CD4-positive, alpha-beta memory T cell (primary cell): ENCODE measurements at regions not wholly inside any gene's neighbourhood (a gene's known extent, or its start where the extent isn't known, plus 50 kb on each side); places are given as distances from the start of the nearest gene placed in this dataset.
A peak's percentile ranks its signal among the peaks of the same experiment; 100 is the strongest.
"Not testable (repeated sequence)": the region's sequence is repeated elsewhere in the genome, so short reads cannot be mapped to it uniquely, and the experiment has no call there.

ENCODE experiments used
- CTCF ChIA-PET: fragments of 350-600 bp; sonication (Branson Sonifier 250); formaldehyde crosslinking; loops from one replicate; lab custom pipeline; 2021; ENCODE audit warnings: inconsistent platforms; ENCODE audit not compliant: partially characterized antibody; lab: Charles Lee
- POLR2A ChIA-PET: fragments of 350-600 bp; sonication (Branson Sonifier 250); formaldehyde crosslinking; loops from one replicate; lab custom pipeline; 2021; ENCODE audit not compliant: partially characterized antibody; lab: Charles Lee
- DNase-seq, 5 donors: peaks; one replicate each; pipeline versions ENCODE4 v3.0.0 to v3.0.0-alpha.2; 2020 to 2022; ENCODE audit warnings: mixed read lengths in 1 of 5
- H3K27ac ChIP-seq: one replicate; pipeline ENCODE4 v1.7.0; 2013; ENCODE audit warnings: low read depth, low read length
- H3K27me3 ChIP-seq: 2 replicates; pipeline ENCODE4 v1.7.0; 2013; ENCODE audit warnings: mild to moderate bottlenecking, low read length, moderate library complexity; ENCODE audit not compliant: insufficient read depth
- H3K36me3 ChIP-seq: 2 replicates; pipeline ENCODE4 v1.7.0; 2013; ENCODE audit warnings: mild to moderate bottlenecking, low read length, moderate library complexity; ENCODE audit not compliant: insufficient read depth
- H3K4me1 ChIP-seq: 2 replicates; pipeline ENCODE4 v1.7.0; 2013; ENCODE audit warnings: mild to moderate bottlenecking, low read length, moderate library complexity; ENCODE audit not compliant: insufficient read depth
- H3K4me3 ChIP-seq, 2 donors: one replicate each; pipeline ENCODE4 v1.7.0; 2013; ENCODE audit warnings: low read length in 2 of 2, mild to moderate bottlenecking in 1 of 2
- H3K9me3 ChIP-seq, 2 donors: one replicate each; pipeline ENCODE4 v1.7.0; 2013; ENCODE audit warnings: low read length in 2 of 2, control low read depth in 1 of 2; ENCODE audit not compliant: control insufficient read depth in 1 of 2
- H3K27ac Mint-ChIP-seq, 7 donors: one replicate each; pipeline ENCODE4 v1.8.0; 2020 to 2021; ENCODE audit warnings: mixed read lengths in 7 of 7, mild to moderate bottlenecking in 6 of 7, inconsistent platforms in 3 of 7, moderate library complexity in 3 of 7
- H3K27me3 Mint-ChIP-seq, 2 donors: one replicate each; pipeline ENCODE4 v1.8.0; 2020 to 2021; ENCODE audit warnings: mixed read lengths in 2 of 2
- H3K36me3 Mint-ChIP-seq, 2 donors: one replicate each; pipeline ENCODE4 v1.8.0; 2020 to 2021; ENCODE audit warnings: mixed read lengths in 2 of 2, inconsistent platforms in 1 of 2, mild to moderate bottlenecking in 1 of 2
- H3K4me1 Mint-ChIP-seq, 4 donors: one replicate each; pipeline ENCODE4 v1.8.0; 2020 to 2021; ENCODE audit warnings: mixed read lengths in 4 of 4, mild to moderate bottlenecking in 1 of 4
- H3K4me3 Mint-ChIP-seq, 8 donors: one replicate each; pipeline ENCODE4 v1.8.0; 2020 to 2021; ENCODE audit warnings: mixed read lengths in 8 of 8, mild to moderate bottlenecking in 7 of 8, moderate library complexity in 6 of 8, inconsistent platforms in 3 of 8
- H3K9me3 Mint-ChIP-seq, 8 donors: one replicate each; pipeline ENCODE4 v1.8.0; 2020 to 2021; ENCODE audit warnings: mixed read lengths in 8 of 8, mild to moderate bottlenecking in 5 of 8, inconsistent platforms in 3 of 8, moderate library complexity in 1 of 8
- intact Hi-C: fragments of 100-400 bp; cut with micrococcal nuclease; formaldehyde crosslinking; loops from one replicate; pipeline ENCODE4 v1.15.1; 2023

- Mint-ChIP-seq H3K9me3 (no peaks in the 10 kb centered on the region), H3K36me3 (no peaks in the 10 kb centered on the region), H3K27ac (no peak overlapping the region), H3K27me3 (peaks cover 0 to 3% of the 10 kb centered on the region in 2 donors), H3K4me1 (no peaks in the 10 kb centered on the region), H3K4me3 (no peak overlapping the region)
- DNase-seq: no peak
- Histone ChIP-seq H3K4me1 (no peaks in the 10 kb centered on the region), H3K27ac (no peak overlapping the region), H3K36me3 (no peaks in the 10 kb centered on the region), H3K9me3 (no peaks in the 10 kb centered on the region), H3K4me3 (no peak overlapping the region), H3K27me3 (no peaks in the 10 kb centered on the region)
- POLR2A ChIA-PET: no interaction called here
- CTCF ChIA-PET: no interaction called here
- intact Hi-C loops: no loop called here
These were observed 151.6 kb downstream of the SEC23A start for GRCh38 chr14:38951451-38951850.

DNA sequence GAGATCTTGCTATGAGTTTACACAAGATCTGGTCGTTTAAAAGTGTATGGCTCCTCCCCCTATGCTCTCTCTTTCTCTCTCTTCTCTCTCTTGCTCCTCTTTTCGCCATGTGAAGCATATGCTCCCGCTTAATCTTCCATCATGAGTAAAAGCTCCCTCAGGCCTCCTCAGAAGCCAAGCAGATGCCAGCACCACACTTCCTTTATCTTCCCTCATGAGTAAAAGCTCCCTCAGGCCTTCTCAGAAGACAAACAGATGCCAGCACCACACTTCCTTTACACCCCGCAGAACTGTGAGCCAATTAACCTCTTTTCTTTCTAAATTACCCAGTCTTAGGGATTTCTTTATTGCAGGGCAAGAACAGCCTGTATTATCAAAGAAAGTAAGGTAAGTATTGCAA lies 152.4 kb downstream of the SEC23A start:
- CTCF ChIA-PET: no interaction called here

GRCh38 chr14:38948576-38948975 lies 154.5 kb downstream of the SEC23A start:
- Mint-ChIP-seq H3K9me3 (peaks cover 0 to under 1% (median 0%) of the 10 kb centered on the region in 8 donors), H3K36me3 (no peaks in the 10 kb centered on the region), H3K27ac (no peak overlapping the region), H3K4me3 (no peak overlapping the region), H3K4me1 (no peaks in the 10 kb centered on the region), H3K27me3 (peaks cover 0 to 2% of the 10 kb centered on the region in 2 donors)
- intact Hi-C loops: no loop called here
- no peaks in the 10 kb centered on the region for H3K36me3 ChIP-seq
- H3K9me3 ChIP-seq: no peaks in the 10 kb centered on the region
- no peak overlapping the region for H3K27ac ChIP-seq
- no peak overlapping the region for H3K4me3 ChIP-seq
- DNase-seq: no peak
- no peaks in the 10 kb centered on the region for H3K4me1 ChIP-seq
- POLR2A ChIA-PET: no interaction called here
- CTCF ChIA-PET: no interaction called here
- H3K27me3 ChIP-seq: no peaks in the 10 kb centered on the region

More for the DNA sequence above, 152.4 kb downstream of the SEC23A start:
- intact Hi-C loops: no loop called here
- H3K27ac ChIP-seq: no peak overlapping the region
- H3K27me3 ChIP-seq: no peaks in the 10 kb centered on the region
- Mint-ChIP-seq H3K27me3 (peaks cover 0 to 5% of the 10 kb centered on the region in 2 donors), H3K27ac (no peak overlapping the region), H3K9me3 (no peaks in the 10 kb centered on the region), H3K4me1 (no peaks in the 10 kb centered on the region), H3K4me3 (no peak overlapping the region), H3K36me3 (no peaks in the 10 kb centered on the region)
- POLR2A ChIA-PET: no interaction called here
- no peak overlapping the region for H3K4me3 ChIP-seq
- no peaks in the 10 kb centered on the region for H3K4me1 ChIP-seq
- DNase-seq: no peak
- H3K36me3 ChIP-seq: no peaks in the 10 kb centered on the region
- H3K9me3 ChIP-seq: no peaks in the 10 kb centered on the region

GRCh38 chr14:38948171-38948570 lies 154.9 kb downstream of the SEC23A start:
- no peaks in the 10 kb centered on the region for H3K36me3 Mint-ChIP-seq
- no peaks in the 10 kb centered on the region for H3K4me1 Mint-ChIP-seq
- no peak overlapping the region for H3K27ac ChIP-seq
- DNase-seq: no peak
- peaks cover 0 to 2% of the 10 kb centered on the region in 2 donors for H3K27me3 Mint-ChIP-seq
- no peaks in the 10 kb centered on the region for H3K4me1 ChIP-seq
- no peaks in the 10 kb centered on the region for H3K27me3 ChIP-seq
- H3K4me3 ChIP-seq: no peak overlapping the region
- POLR2A ChIA-PET: no interaction called here
- H3K9me3 Mint-ChIP-seq: peaks cover 0 to 3% (median 0%) of the 10 kb centered on the region in 8 donors
- no peak overlapping the region for H3K27ac Mint-ChIP-seq
- no peaks in the 10 kb centered on the region for H3K9me3 ChIP-seq
- H3K36me3 ChIP-seq: no peaks in the 10 kb centered on the region
- intact Hi-C loops: no loop called here
- CTCF ChIA-PET: no interaction called here
- no peak overlapping the region for H3K4me3 Mint-ChIP-seq

- no peak overlapping the region for H3K27ac ChIP-seq
- no peaks in the 10 kb centered on the region for H3K36me3 ChIP-seq
- H3K4me1 Mint-ChIP-seq: no peaks in the 10 kb centered on the region
- peaks cover 0 to 2% of the 10 kb centered on the region in 2 donors for H3K27me3 Mint-ChIP-seq
- H3K4me3 ChIP-seq: no peak overlapping the region
- H3K36me3 Mint-ChIP-seq: no peaks in the 10 kb centered on the region
- POLR2A ChIA-PET: no interaction called here
- H3K27me3 ChIP-seq: no peaks in the 10 kb centered on the region
- CTCF ChIA-PET: no interaction called here
- no peak for DNase-seq
- H3K4me1 ChIP-seq: no peaks in the 10 kb centered on the region
- H3K9me3 Mint-ChIP-seq: peaks cover 0 to 3% (median 0%) of the 10 kb centered on the region in 8 donors
- H3K27ac Mint-ChIP-seq: no peak overlapping the region
- H3K4me3 Mint-ChIP-seq: peak overlapping the region in 1 of 8 donors; percentile 41
- no peaks in the 10 kb centered on the region for H3K9me3 ChIP-seq
- intact Hi-C loops: no loop called here
These were observed 155.7 kb downstream of the SEC23A start for GRCh38 chr14:38947343-38947742.

DNA sequence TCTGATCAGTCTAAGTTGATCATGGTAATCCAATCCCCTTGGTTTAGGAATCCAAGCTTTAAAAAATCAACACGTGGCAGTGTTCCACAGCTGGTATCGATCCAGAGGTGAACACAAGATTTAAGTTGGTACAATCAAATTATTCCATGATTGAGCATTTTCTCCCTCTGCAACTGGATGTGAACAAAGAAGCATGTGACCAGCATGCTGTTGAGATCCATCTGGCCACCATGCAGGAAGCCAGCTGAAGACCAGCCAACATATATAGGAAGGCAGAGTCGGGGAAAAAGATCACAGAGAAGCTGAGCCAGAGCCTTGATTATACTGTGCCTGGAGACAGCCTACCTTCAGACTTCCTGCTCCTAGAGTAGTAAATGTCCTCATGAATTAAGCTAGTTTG lies 158.3 kb downstream of the SEC23A start:
- ChIA-PET POLR2A (no interaction called here), CTCF (no interaction called here)
- H3K27ac Mint-ChIP-seq: no peak overlapping the region

DNA sequence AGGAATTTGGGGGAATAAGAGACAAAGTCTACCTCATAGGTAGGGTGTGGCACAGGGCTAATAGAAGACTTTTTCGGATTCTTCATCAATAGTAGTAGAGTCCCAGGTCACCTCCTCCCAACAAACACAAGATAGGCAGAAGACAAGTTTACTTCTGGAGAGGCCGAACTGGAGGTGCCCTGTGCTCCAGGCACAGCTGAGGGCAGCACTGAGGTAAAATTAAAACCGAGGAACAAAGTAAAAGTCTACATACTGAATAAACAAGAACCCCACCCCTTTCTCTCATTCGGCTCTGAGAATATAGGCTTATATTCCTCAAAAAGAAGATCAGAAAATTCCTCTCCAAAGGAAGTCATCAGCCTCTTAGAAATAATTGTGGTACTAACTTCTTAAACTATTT lies 161.5 kb downstream of the SEC23A start:
- H3K36me3 Mint-ChIP-seq: no peaks in the 10 kb centered on the region
- no peak overlapping the region for H3K27ac Mint-ChIP-seq
- intact Hi-C loops: no loop called here
- Histone ChIP-seq H3K36me3 (no peaks in the 10 kb centered on the region), H3K27ac (no peak overlapping the region), H3K4me3 (no peak overlapping the region), H3K4me1 (no peaks in the 10 kb centered on the region), H3K9me3 (no peaks in the 10 kb centered on the region), H3K27me3 (no peaks in the 10 kb centered on the region)
- H3K4me1 Mint-ChIP-seq: peaks cover 0 to 1% (median 0%) of the 10 kb centered on the region in 4 donors
- ChIA-PET CTCF (no interaction called here), POLR2A (no interaction called here)
- H3K27me3 Mint-ChIP-seq: peaks cover 0 to 2% of the 10 kb centered on the region in 2 donors
- peaks cover 0 to 6% (median 0%) of the 10 kb centered on the region in 8 donors for H3K9me3 Mint-ChIP-seq
- no peak overlapping the region for H3K4me3 Mint-ChIP-seq
- DNase-seq: no peak

More for the DNA sequence above, 158.3 kb downstream of the SEC23A start:
- Histone ChIP-seq H3K4me1 (no peaks in the 10 kb centered on the region), H3K36me3 (no peaks in the 10 kb centered on the region), H3K27ac (no peak overlapping the region), H3K9me3 (no peaks in the 10 kb centered on the region), H3K27me3 (no peaks in the 10 kb centered on the region), H3K4me3 (no peak overlapping the region)
- no peaks in the 10 kb centered on the region for H3K36me3 Mint-ChIP-seq
- intact Hi-C loops: no loop called here
- no peak overlapping the region for H3K4me3 Mint-ChIP-seq
- no peak for DNase-seq
- peaks cover 0 to 1% (median 0%) of the 10 kb centered on the region in 4 donors for H3K4me1 Mint-ChIP-seq
- H3K27me3 Mint-ChIP-seq: peaks cover 0 to 2% of the 10 kb centered on the region in 2 donors
- H3K9me3 Mint-ChIP-seq: peaks cover 0 to 3% (median 0%) of the 10 kb centered on the region in 8 donors

DNA sequence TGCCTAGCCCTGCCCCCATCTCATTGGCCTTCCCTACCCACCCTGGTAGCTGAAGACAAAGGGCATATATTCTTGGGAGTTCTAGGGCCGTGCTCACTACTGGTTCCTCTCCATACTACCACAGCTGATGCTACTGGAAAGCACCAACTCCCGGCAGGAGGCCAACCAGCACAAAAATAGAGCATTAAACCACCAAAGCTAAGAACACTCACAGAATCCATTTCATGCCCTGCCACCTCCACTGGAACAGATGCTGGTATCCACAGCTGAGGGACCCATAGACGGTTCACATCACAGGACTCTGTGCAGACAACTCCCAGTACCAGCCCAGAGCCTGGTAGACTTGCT lies 170.4 kb downstream of the SEC23A start:
- H3K36me3 ChIP-seq, H3K4me3 Mint-ChIP-seq, H3K27me3 ChIP-seq, H3K4me1 ChIP-seq, DNase-seq, H3K9me3 ChIP-seq, CTCF ChIA-PET, H3K4me1 Mint-ChIP-seq, H3K27ac Mint-ChIP-seq, H3K27me3 Mint-ChIP-seq, intact Hi-C loops, H3K27ac ChIP-seq, H3K9me3 Mint-ChIP-seq, H3K4me3 ChIP-seq, H3K36me3 Mint-ChIP-seq: not testable (repeated sequence)
- POLR2A ChIA-PET: interaction anchor here (1.2 kb wide), 1 partner anchor 14 kb away, joined by 3 read pairs; no protein-coding TSS in a partner anchor
